ENCODE measurements at regions not wholly inside any gene's neighbourhood (a gene's known extent, or its start where the extent isn't known, plus 50 kb on each side); places are given as distances from the start of the nearest gene placed in this dataset.

DNA sequence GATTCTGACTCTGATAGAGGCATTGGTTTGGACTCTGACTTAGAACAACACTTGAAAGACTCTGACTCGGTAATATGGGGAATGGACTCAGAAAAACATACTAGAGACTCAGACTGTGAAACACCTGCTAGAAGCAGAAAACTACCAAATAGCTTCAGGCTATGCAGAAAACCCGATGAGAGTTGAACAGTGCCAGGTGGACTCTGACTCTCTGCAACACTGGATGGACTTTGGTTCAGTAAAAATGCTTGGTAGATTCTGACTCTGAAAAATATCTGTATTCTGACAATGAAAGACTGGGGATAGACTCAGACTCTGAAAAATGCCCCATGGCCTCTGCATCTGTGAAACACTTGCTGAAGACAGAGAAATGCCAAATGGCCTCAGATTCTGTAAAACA, 215.1 kb upstream of the HDX start:
- Mint-ChIP-seq H3K27me3 (ENCODE audit: low read depth in 3 of 3) (peaks cover 2 to 3% (median 2%) of the 10 kb centered on the region in 3 donors), H3K4me3 (no peak overlapping the region), H3K9me3 (peaks cover 0 to 1% (median 0%) of the 10 kb centered on the region in 7 donors), H3K4me1 (peaks cover 31% of the 10 kb centered on the region), H3K27ac (no peak overlapping the region), H3K36me3 (peaks cover 0 to 3% of the 10 kb centered on the region in 2 donors)
- Histone ChIP-seq H3K36me3 (replicated peaks in 1 of 2; ENCODE audit: control insufficient read depth in 1 of 2, insufficient read depth in 2 of 2, low read length in 2 of 2) (no peaks in the 10 kb centered on the region), H3K27me3 (ENCODE audit: control insufficient read depth in 2 of 2, insufficient read depth in 2 of 2, low read length in 2 of 2) (no peaks in the 10 kb centered on the region), H3K9me3 (replicated peaks in 1 of 2; ENCODE audit: control insufficient read depth in 1 of 2, insufficient read depth in 1 of 2, low read length in 2 of 2) (no peaks in the 10 kb centered on the region), H3K4me2 (replicated peaks; ENCODE audit: extremely low read depth, low read length, poor library complexity, severe bottlenecking) (no peak overlapping the region), H3K9ac (ENCODE audit: insufficient read depth, low read length, poor library complexity, severe bottlenecking) (no peak overlapping the region), H3K4me3 (replicated peaks in 1 of 3; ENCODE audit: low read depth in 2 of 3, low read length in 3 of 3) (no peak overlapping the region), H3K4me1 (ENCODE audit: control insufficient read depth in 1 of 2, insufficient read depth in 2 of 2, low read length in 2 of 2) (peaks cover 14 to 27% of the 10 kb centered on the region in 2 donors), H4K20me1 (ENCODE audit: insufficient read depth, low read length) (no peaks in the 10 kb centered on the region), H2AFZ (ENCODE audit: insufficient read depth, low read depth, low read length, poor library complexity, severe bottlenecking) (no peak overlapping the region), H3K79me2 (ENCODE audit: insufficient read depth, low read length) (no peaks in the 10 kb centered on the region), H3K27ac (ENCODE audit: low read depth in 1 of 2, low read length in 2 of 2) (no peak overlapping the region)
- no CpG with 5 or more reads among the region's 2 CpGs for WGBS (ENCODE audit: insufficient coverage)
- intact Hi-C loops (cut with micrococcal nuclease) = no loop called here
- no peak for DNase-seq
- TF ChIP-seq, protein P1, sequence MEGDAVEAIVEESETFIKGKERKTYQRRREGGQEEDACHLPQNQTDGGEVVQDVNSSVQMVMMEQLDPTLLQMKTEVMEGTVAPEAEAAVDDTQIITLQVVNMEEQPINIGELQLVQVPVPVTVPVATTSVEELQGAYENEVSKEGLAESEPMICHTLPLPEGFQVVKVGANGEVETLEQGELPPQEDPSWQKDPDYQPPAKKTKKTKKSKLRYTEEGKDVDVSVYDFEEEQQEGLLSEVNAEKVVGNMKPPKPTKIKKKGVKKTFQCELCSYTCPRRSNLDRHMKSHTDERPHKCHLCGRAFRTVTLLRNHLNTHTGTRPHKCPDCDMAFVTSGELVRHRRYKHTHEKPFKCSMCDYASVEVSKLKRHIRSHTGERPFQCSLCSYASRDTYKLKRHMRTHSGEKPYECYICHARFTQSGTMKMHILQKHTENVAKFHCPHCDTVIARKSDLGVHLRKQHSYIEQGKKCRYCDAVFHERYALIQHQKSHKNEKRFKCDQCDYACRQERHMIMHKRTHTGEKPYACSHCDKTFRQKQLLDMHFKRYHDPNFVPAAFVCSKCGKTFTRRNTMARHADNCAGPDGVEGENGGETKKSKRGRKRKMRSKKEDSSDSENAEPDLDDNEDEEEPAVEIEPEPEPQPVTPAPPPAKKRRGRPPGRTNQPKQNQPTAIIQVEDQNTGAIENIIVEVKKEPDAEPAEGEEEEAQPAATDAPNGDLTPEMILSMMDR (IDR thresholded peaks at IDR 0.05) = no peak

DNA sequence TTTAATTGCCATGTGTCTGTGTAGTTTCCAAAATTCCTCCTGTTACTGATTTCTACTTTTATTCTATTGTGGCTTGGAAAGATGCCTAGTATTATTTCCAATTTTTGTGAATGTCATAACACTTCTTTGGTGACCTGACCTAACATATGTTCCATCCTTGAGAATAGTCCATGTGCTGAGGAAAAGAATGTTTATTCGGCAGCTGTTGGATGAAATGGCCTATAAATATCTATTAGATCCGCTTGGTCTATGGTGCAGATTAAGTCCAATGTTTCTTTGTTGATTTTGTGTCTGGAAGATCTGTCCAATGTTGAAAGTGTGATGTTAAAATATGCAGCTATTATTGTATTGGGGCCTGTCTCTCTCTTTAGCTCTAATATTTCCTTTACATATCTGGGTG, 219.2 kb upstream of the HDX start:
- no peaks in the 10 kb centered on the region for H3K79me2 ChIP-seq (ENCODE audit: insufficient read depth, low read length)
- peaks cover 2 to 6% (median 6%) of the 10 kb centered on the region in 3 donors for H3K27me3 Mint-ChIP-seq (ENCODE audit: low read depth in 3 of 3)
- peaks cover 0 to 3% of the 10 kb centered on the region in 2 donors for H3K36me3 Mint-ChIP-seq
- no peak overlapping the region for H2AFZ ChIP-seq (ENCODE audit: insufficient read depth, low read depth, low read length, poor library complexity, severe bottlenecking)
- no peak for DNase-seq
- H3K9me3 Mint-ChIP-seq = peaks cover 0 to 1% (median 0%) of the 10 kb centered on the region in 7 donors
- TF ChIP-seq, protein P1 (IDR thresholded peaks at IDR 0.05) = no peak
- no peak overlapping the region for H3K27ac ChIP-seq (ENCODE audit: low read depth in 1 of 2, low read length in 2 of 2)
- no peak overlapping the region for H3K27ac Mint-ChIP-seq
- H3K27me3 ChIP-seq (ENCODE audit: control insufficient read depth in 2 of 2, insufficient read depth in 2 of 2, low read length in 2 of 2) = no peaks in the 10 kb centered on the region
- H3K9ac ChIP-seq (ENCODE audit: insufficient read depth, low read length, poor library complexity, severe bottlenecking) = no peak overlapping the region
- no peaks in the 10 kb centered on the region for H4K20me1 ChIP-seq (ENCODE audit: insufficient read depth, low read length)
- peaks cover 4 to 9% of the 10 kb centered on the region in 2 donors for H3K4me1 ChIP-seq (ENCODE audit: control insufficient read depth in 1 of 2, insufficient read depth in 2 of 2, low read length in 2 of 2)
- no peak overlapping the region for H3K4me2 ChIP-seq (replicated peaks; ENCODE audit: extremely low read depth, low read length, poor library complexity, severe bottlenecking)
- H3K4me1 Mint-ChIP-seq = peaks cover 14% of the 10 kb centered on the region
- no peaks in the 10 kb centered on the region for H3K36me3 ChIP-seq (replicated peaks in 1 of 2; ENCODE audit: control insufficient read depth in 1 of 2, insufficient read depth in 2 of 2, low read length in 2 of 2)
- no peak overlapping the region for H3K4me3 ChIP-seq (replicated peaks in 1 of 3; ENCODE audit: low read depth in 2 of 3, low read length in 3 of 3)
- WGBS (ENCODE audit: insufficient coverage) = no CpG with 5 or more reads among the region's 2 CpGs
- no peaks in the 10 kb centered on the region for H3K9me3 ChIP-seq (replicated peaks in 1 of 2; ENCODE audit: control insufficient read depth in 1 of 2, insufficient read depth in 1 of 2, low read length in 2 of 2)
- intact Hi-C loops (cut with micrococcal nuclease) = no loop called here
- H3K4me3 Mint-ChIP-seq = no peak overlapping the region

Data from CD14-positive monocyte (primary cell).